Lower lobe of right lung (tissue), 2 donors: ENCODE measurements at regions not wholly inside any gene's neighbourhood (a gene's known extent, or its start where the extent isn't known, plus 50 kb on each side); places are given as distances from the start of the nearest gene placed in this dataset.
A peak's percentile ranks its signal among the peaks of the same experiment; 100 is the strongest.
"Not testable (repeated sequence)": the region's sequence is repeated elsewhere in the genome, so short reads cannot be mapped to it uniquely, and the experiment has no call there.

Experiments used
- ATAC-seq, 2 donors: fragments of 200-7000 bp; cut with Tn5 transposase; one replicate each; pipeline ENCODE4 v1.9.1; 2020 to 2022; ENCODE audit warnings: mild to moderate bottlenecking in 2 of 2, moderate library complexity in 2 of 2
- DNase-seq: peaks from one replicate; pipeline ENCODE4 v3.0.0-alpha.2; 2020
- H3K27ac ChIP-seq: fragments of 200-600 bp; one replicate; pipeline ENCODE4 v1.8.0; 2022
- H3K27me3 ChIP-seq: fragments of 200-600 bp; one replicate; pipeline ENCODE4 v1.8.0; 2022; ENCODE audit warnings: low read depth
- H3K36me3 ChIP-seq: fragments of 200-600 bp; one replicate; pipeline ENCODE4 v1.8.0; 2022; ENCODE audit warnings: mild to moderate bottlenecking
- H3K4me1 ChIP-seq: fragments of 200-600 bp; one replicate; pipeline ENCODE4 v1.8.0; 2022
- H3K4me3 ChIP-seq: fragments of 200-600 bp; one replicate; pipeline ENCODE4 v1.8.0; 2022; ENCODE audit warnings: mild to moderate bottlenecking
- H3K9me3 ChIP-seq: fragments of 200-600 bp; one replicate; pipeline ENCODE4 v1.8.0; 2022
- CTCF ChIP-seq: fragments of 200-600 bp; IDR thresholded peaks from one replicate; pipeline ENCODE4 v1.8.0; 2022; ENCODE audit warnings: antibody characterized with exemption, mild to moderate bottlenecking
- intact Hi-C: fragments of 100-400 bp; cut with DNase I; formaldehyde crosslinking; loops from one replicate; pipeline ENCODE4 v1.11.0; 2022
- donor health status: DM: no; HTN: yes; CAD: no; lungs with severe emphysema.

DNA sequence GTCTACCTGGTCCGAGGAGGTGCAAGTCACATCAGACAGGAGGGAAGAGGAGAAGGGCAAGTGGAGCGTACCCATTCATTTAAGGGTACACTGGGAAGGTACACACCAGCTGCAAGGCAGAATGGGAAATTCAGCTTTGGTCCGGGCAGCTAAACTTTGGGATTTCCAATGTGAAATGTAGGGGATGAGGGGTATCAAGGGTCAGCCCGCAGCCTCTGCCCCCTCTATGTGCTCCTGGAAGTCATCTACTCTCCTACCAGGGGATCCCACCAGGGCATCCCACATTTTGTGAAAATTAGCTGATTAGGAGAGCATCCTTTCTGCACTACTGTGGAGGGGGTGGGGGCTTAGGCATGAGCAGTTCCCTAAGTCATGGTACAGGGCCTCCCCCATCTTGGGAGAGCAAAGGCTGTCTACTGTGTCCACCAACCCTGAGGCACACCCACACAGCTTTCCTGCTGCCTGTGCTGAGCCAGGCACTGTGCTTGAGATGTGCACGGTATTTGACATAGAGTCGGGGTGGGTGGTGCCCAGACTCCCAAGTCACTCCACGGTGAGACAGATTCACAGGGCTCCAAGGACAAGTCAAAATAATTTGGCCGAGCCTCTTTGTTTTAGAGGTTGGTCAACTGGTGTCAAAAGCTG lies 189.1 kb upstream of the SULF2 start:
- Histone ChIP-seq H3K9me3 (no peaks in the 10 kb centered on the region), H3K4me3 (no peak overlapping the region), H3K27me3 (no peaks in the 10 kb centered on the region), H3K4me1 (peaks cover 14% of the 10 kb centered on the region), H3K27ac (no peak overlapping the region), H3K36me3 (no peaks in the 10 kb centered on the region)
- no peak for TF ChIP-seq CTCF
- DNase-seq, result no peak
- intact Hi-C loops, result no loop called here
- no peak for ATAC-seq

GRCh38 chr20:47973519-47974233 lies 188.4 kb upstream of the SULF2 start:
- no peak for TF ChIP-seq CTCF
- Histone ChIP-seq H3K4me3 (no peak overlapping the region), H3K9me3 (no peaks in the 10 kb centered on the region), H3K4me1 (peaks cover 14% of the 10 kb centered on the region), H3K27me3 (no peaks in the 10 kb centered on the region), H3K27ac (no peak overlapping the region), H3K36me3 (no peaks in the 10 kb centered on the region)
- no peak for DNase-seq
- ATAC-seq, result peak in 1 of 2 donors; percentile 23
- intact Hi-C loops, result no loop called here

DNA sequence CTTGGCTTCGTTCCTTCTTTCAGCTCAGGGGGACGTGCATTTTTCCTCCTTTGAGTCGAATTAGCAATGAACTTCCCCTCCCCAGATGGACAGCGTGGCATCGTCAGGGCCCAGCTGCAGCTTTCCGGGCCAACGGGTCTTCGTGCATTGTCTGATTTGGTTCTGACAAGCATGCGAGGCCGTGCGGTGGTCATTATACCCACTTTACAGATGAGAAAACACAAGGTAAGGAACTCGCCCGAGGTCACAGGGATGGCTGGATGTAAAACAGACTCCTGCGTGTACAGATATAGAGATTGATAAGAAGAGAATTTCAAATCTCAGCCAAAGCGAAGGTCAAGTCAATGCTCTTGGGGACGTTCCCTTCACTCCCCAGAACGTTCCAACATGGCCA lies 187.6 kb upstream of the SULF2 start:
- Histone ChIP-seq H3K27me3 (no peaks in the 10 kb centered on the region), H3K4me1 (peaks cover 14% of the 10 kb centered on the region), H3K9me3 (no peaks in the 10 kb centered on the region), H3K27ac (peak overlapping the region; percentile 31), H3K36me3 (no peaks in the 10 kb centered on the region), H3K4me3 (no peak overlapping the region)
- intact Hi-C loops, result no loop called here
- DNase-seq (no peak), ATAC-seq (no peak)
- TF ChIP-seq CTCF, result no peak

GRCh38 chr20:47972297-47972915 lies 187.1 kb upstream of the SULF2 start:
- H3K27me3 ChIP-seq, intact Hi-C loops, DNase-seq, H3K36me3 ChIP-seq, H3K9me3 ChIP-seq: not testable (repeated sequence)
- H3K27ac ChIP-seq, result peak overlapping the region; percentile 31
- TF ChIP-seq CTCF, result peak; percentile 29
- peaks cover 14% of the 10 kb centered on the region for H3K4me1 ChIP-seq
- peak; percentile 21 to 55 for ATAC-seq
- peak overlapping the region; percentile 6 for H3K4me3 ChIP-seq

- no peak for TF ChIP-seq CTCF
- H3K9me3 ChIP-seq, result no peaks in the 10 kb centered on the region
- DNase-seq (no peak), ATAC-seq (no peak)
- no peaks in the 10 kb centered on the region for H3K36me3 ChIP-seq
- intact Hi-C loops, result no loop called here
- H3K27me3 ChIP-seq, result no peaks in the 10 kb centered on the region
- no peak overlapping the region for H3K4me3 ChIP-seq
- H3K27ac ChIP-seq, result no peak overlapping the region
- H3K4me1 ChIP-seq, result peaks cover 14% of the 10 kb centered on the region
Observed at GRCh38 chr20:47971058-47971791, 185.9 kb upstream of the SULF2 start.
